DMS153 treated with DMSO at 0.1 percent for 48 hours (cell line): ENCODE measurements at regions not wholly inside any gene's neighbourhood (a gene's known extent, or its start where the extent isn't known, plus 50 kb on each side); places are given as distances from the start of the nearest gene placed in this dataset.
"Not testable (repeated sequence)": the region's sequence is repeated elsewhere in the genome, so short reads cannot be mapped to it uniquely, and the experiment has no call there.

ENCODE experiments used
- DNase-seq: peaks from one replicate; lab custom pipeline; 2025; ENCODE audit not compliant: unreplicated experiment; lab: John Stamatoyannopoulos, UW

- DNase-seq = no peak
Observed at GRCh38 chr3:55161231-55161630, 233.4 kb upstream of the LRTM1 start.

GRCh38 chr3:55160241-55160983 is 232.6 kb upstream of the LRTM1 start:
- no peak for DNase-seq

DNA sequence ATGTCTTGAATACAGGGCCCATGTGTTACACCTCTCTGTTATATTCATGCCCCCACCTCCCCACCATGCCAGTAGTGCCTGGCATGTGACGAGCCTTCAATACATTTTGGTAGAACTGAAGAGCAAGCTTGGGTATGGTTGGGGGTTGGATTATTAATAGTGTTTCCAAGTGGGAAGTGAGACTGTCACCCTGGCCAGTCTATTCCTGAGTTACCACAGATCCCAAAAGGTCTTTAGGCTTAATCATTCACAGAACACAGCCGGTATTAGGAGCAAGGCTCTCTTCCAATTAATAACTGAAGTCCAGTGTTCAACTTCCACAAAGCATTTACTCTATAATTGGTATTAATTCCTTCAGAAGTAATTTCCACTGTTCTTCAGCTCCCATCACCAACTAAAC is 231.9 kb upstream of the LRTM1 start:
- DNase-seq = no peak

DNA sequence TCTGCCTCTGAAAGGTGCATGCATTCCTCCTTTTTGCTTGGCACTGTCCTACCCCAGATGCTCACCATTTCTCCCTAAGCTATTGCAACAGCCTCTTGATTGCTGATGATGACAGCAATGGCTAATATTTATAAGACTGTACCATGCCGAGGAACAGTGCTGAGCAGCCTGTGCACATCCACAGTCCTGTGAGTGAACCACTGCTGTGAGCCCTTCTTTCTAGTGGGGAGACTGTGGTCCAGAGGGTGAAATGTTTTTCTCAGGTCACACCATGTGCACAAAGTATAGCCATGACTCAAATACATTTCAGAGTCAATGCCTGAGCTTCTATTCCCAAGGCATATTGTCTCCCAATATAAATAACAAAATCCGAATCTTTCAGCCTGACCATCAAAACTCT is 231.2 kb upstream of the LRTM1 start:
- no peak for DNase-seq

DNA sequence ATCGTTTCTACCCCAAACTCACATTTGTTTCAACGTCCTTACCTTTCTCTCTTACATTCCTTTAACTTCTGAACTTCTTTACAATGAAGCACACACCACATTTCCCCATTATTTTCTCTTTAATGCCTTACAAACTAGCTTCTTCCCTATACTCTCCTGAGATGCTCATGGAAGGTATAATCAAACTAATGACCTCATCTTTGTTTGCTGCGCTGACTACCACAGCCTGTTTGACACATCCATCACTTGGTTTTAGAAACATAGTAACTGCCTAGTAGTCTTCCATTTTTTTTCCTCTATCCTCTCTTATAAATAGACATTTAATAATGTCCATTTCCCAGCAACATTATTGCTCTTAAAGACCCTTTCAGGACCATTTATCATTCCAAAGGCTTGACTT is 230.5 kb upstream of the LRTM1 start:
- no peak for DNase-seq

DNA sequence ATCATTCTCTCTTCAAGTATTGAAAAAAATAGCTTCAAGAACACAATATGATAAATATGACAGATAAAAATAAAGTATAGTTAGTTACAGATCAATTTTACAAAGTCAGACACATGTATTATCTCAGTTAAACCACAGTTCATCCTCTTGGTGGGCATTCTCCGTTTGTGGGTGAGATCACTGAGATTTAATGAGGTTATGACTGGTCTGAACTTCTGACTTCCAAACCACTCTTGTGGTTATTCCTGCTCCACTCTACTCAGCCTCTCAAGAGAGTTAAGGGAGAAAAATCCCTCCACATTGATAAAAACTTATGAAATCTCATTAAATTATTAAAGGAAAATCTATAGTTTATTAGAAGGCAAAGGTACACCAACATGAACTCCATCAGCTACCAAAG is 229.9 kb upstream of the LRTM1 start:
- DNase-seq = no peak

GRCh38 chr3:55156851-55157650 is 229.2 kb upstream of the LRTM1 start:
- DNase-seq = no peak

DNA sequence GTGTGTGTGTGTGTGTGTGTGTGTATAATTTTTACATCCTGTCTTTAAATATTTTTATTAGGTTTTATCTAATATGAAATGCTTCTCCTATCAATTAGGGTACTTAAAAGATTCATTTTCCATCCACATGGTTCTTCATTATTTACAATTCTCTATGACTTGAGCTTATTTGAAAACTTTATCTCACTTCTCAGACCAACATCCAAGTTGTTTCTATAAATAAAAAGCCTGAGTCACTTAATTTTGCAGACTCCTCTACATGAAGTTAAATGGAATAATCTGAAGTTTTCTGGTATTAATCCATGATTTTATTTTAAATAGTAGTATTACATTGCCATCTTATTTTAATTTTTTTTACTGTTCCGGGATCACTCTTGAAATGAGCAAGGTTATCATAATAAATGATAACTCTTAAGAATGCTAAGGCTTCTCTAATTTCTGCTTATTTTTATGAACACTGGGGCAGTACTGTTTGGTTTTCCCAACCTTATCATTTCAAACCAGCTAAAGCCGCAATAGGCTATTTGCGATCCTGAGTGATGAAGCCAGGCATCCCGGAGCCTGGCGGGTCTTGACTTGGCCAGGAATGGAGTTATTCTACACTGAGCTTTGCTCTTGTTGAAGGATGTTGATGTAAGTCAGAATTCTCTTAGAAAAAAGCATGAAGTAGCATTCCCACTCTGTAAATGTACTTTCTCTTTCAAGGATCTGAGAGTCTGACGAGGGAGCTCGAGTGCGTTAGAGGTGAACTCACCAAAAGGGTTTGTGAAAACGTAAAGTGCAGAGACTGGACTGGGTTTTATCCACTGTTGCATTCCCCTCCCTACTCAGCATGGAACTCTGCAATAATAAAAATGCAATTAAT is 220.2 kb upstream of the LRTM1 start:
- DNase-seq = no peak

DNA sequence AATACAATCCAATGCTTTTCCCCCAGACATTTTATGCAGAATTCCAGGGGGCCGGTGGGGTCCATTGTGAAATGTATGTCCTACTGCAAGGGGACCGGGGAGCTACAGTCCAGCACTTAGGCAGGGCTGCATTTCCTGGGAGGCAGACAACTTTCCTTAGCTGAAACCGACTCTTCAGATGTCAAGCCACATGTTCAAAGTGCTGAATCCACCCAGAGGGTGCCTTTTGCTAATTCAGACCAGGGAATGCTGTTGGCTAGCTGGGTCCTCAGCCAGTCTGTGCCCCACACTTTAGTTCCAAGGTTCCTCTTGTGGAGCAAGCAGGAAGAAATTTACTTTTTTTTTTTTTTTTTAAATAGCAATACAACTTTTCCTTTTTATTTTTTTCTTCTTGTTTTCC is 219.5 kb upstream of the LRTM1 start:
- DNase-seq = no peak

GRCh38 chr3:55146216-55146615 is 218.4 kb upstream of the LRTM1 start:
- no peak for DNase-seq

- DNase-seq = no peak
Observed at GRCh38 chr3:55144015-55144673, 216.3 kb upstream of the LRTM1 start.

GRCh38 chr3:55143336-55143735 is 215.5 kb upstream of the LRTM1 start:
- no peak for DNase-seq

DNA sequence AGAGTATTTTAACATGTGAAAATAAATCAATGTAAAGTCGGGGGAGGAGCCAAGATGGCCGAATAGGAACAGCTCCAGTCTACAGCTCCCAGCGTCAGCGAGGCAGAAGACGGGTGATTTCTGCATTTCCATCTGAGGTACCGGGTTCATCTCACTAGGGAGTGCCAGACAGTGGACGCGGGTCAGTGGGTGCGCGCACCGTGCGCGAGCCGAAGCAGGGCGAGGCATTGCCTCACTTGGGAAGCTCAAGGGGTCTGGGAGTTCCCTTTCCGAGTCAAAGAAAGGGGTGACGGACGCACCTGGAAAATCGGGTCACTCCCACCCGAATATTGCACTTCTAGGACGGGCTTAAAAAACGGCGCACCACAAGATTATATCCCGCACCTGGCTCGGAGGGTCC is 208.4 kb upstream of the LRTM1 start:
- DNase-seq = not testable (repeated sequence)

GRCh38 chr3:55128225-55128823 is 200.5 kb upstream of the LRTM1 start:
- DNase-seq = no peak

GRCh38 chr3:55127565-55127964 is 199.7 kb upstream of the LRTM1 start:
- no peak for DNase-seq

DNA sequence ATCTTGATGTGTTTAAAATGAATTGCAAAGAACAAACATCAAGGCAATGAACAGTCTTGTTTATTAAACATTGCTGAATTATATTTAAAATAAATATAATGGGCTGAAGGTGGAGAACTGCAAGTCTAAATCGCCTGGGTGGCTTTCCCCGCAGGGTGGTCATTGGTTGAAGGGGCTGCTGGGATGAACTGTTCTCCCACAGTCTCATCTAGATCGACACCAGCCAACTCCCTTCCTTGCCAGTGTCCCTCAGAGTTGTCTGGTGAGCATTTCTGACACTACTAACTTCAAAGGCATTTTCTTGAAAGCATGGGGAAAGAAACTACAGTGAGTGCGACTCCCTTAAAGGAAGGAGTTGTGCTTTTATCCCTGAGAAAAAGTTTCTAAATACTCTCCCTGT is 196.5 kb upstream of the LRTM1 start:
- DNase-seq = no peak
